Loucy (cell line): ENCODE measurements at regions not wholly inside any gene's neighbourhood (a gene's known extent, or its start where the extent isn't known, plus 50 kb on each side); places are given as distances from the start of the nearest gene placed in this dataset.

Experiments used
- H2AFZ ChIP-seq: fragments of 200-600 bp; sonication (generic); 2 replicates; pipeline ENCODE4 v1.6.0; 2016; ENCODE audit warnings: antibody characterized with exemption, mild to moderate bottlenecking, low read length, moderate library complexity
- H3F3A ChIP-seq: fragments of 200-600 bp; 2 replicates; pipeline ENCODE4 v1.6.0; 2016; ENCODE audit warnings: antibody characterized with exemption, low read depth, mild to moderate bottlenecking
- H3K27me3 ChIP-seq: fragments of 200-600 bp; sonication (generic); 2 replicates; pipeline ENCODE4 v1.6.1; 2014; ENCODE audit warnings: low read length, mild to moderate bottlenecking; ENCODE audit not compliant: insufficient read depth, poor library complexity, severe bottlenecking
- H3K36me3 ChIP-seq: fragments of 200-600 bp; sonication (generic); 2 replicates; pipeline ENCODE4 v1.6.1; 2016; ENCODE audit warnings: low read length; ENCODE audit not compliant: insufficient read depth
- H3K4me1 ChIP-seq: fragments of 200-600 bp; sonication (generic); 2 replicates; pipeline ENCODE4 v1.5.1; 2014; ENCODE audit warnings: low read length, mild to moderate bottlenecking; ENCODE audit not compliant: insufficient read depth, poor library complexity, severe bottlenecking
- H3K4me2 ChIP-seq: fragments of 200-600 bp; sonication (generic); 2 replicates; pipeline ENCODE4 v1.6.0; 2014; ENCODE audit warnings: antibody characterized with exemption, low read length, low read depth, mild to moderate bottlenecking; ENCODE audit not compliant: poor library complexity, severe bottlenecking
- H3K4me3 ChIP-seq: fragments of 200-600 bp; sonication (generic); 2 replicates; pipeline ENCODE4 v1.5.1; 2014; ENCODE audit warnings: low read length, mild to moderate bottlenecking, mixed read lengths; ENCODE audit not compliant: poor library complexity, severe bottlenecking
- H3K79me2 ChIP-seq: fragments of 200-600 bp; sonication (generic); 2 replicates; pipeline ENCODE4 v1.6.1; 2014; ENCODE audit warnings: low read length; ENCODE audit not compliant: insufficient read depth
- H3K9ac ChIP-seq: fragments of 200-600 bp; sonication (generic); 2 replicates; pipeline ENCODE4 v1.6.0; 2014; ENCODE audit warnings: mild to moderate bottlenecking, low read depth, low read length, moderate library complexity; ENCODE audit not compliant: poor library complexity, severe bottlenecking
- H3K9me2 ChIP-seq: fragments of 200-600 bp; sonication (generic); replicated peaks from 2 replicates; pipeline ENCODE4 v1.6.1; 2016; ENCODE audit warnings: low read depth, low read length, mixed read lengths
- H3K9me3 ChIP-seq: fragments of 200-600 bp; sonication (generic); 2 replicates; pipeline ENCODE4 v1.6.1; 2014; ENCODE audit warnings: mild to moderate bottlenecking, antibody characterized with exemption, low read length, low read depth; ENCODE audit not compliant: insufficient read depth
- H4K20me1 ChIP-seq: fragments of 200-600 bp; sonication (generic); 2 replicates; pipeline ENCODE4 v1.6.0; 2014; ENCODE audit warnings: antibody characterized with exemption, low read length, mild to moderate bottlenecking; ENCODE audit not compliant: insufficient read depth, poor library complexity, severe bottlenecking
- EZH2phosphoT487 ChIP-seq: fragments of 200-600 bp; IDR thresholded peaks from 2 replicates; pipeline ENCODE4 v1.6.1; 2018; ENCODE audit warnings: antibody characterized with exemption, mild to moderate bottlenecking, moderate library complexity, borderline replicate concordance
- TF ChIP-seq, protein P1 (sequence below): fragments of 200-600 bp; sonication (generic); conservative IDR thresholded peaks from 2 replicates; pipeline ENCODE4 v1.5.1; 2014; ENCODE audit warnings: mild to moderate bottlenecking, antibody characterized with exemption, low read length

DNA sequence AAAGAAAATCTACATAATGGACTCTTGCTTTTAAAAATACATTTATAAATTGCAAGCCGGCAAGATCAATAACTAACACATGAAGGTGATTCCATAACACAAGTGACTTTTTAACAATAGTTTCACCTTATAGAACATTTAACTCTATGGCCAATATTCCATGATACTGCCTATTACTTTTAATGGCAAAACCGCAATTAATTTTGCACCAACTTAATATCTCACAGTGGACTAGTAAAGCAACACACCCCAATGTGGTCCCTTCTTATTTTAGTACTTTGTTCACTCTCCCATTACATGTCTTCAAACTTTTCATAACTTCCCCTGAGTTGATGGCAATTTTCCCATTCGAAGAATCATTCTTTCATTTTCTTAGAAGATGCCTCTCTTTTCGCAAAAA, 351.6 kb upstream of the F9 start:
- H4K20me1 ChIP-seq: no peaks in the 10 kb centered on the region
- no peaks in the 10 kb centered on the region for H3K27me3 ChIP-seq
- no peaks in the 10 kb centered on the region for H3F3A ChIP-seq
- no peaks in the 10 kb centered on the region for H3K79me2 ChIP-seq
- TF ChIP-seq, protein P1, sequence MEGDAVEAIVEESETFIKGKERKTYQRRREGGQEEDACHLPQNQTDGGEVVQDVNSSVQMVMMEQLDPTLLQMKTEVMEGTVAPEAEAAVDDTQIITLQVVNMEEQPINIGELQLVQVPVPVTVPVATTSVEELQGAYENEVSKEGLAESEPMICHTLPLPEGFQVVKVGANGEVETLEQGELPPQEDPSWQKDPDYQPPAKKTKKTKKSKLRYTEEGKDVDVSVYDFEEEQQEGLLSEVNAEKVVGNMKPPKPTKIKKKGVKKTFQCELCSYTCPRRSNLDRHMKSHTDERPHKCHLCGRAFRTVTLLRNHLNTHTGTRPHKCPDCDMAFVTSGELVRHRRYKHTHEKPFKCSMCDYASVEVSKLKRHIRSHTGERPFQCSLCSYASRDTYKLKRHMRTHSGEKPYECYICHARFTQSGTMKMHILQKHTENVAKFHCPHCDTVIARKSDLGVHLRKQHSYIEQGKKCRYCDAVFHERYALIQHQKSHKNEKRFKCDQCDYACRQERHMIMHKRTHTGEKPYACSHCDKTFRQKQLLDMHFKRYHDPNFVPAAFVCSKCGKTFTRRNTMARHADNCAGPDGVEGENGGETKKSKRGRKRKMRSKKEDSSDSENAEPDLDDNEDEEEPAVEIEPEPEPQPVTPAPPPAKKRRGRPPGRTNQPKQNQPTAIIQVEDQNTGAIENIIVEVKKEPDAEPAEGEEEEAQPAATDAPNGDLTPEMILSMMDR: no peak
- no peak for TF ChIP-seq EZH2phosphoT487
- no peaks in the 10 kb centered on the region for H3K4me1 ChIP-seq
- H3K9me3 ChIP-seq: no peaks in the 10 kb centered on the region
- H3K9me2 ChIP-seq: no peaks in the 10 kb centered on the region
- no peak overlapping the region for H3K4me2 ChIP-seq
- H3K36me3 ChIP-seq: no peaks in the 10 kb centered on the region
- no peak overlapping the region for H3K4me3 ChIP-seq
- no peak overlapping the region for H2AFZ ChIP-seq
- H3K9ac ChIP-seq: no peak overlapping the region

- Histone ChIP-seq H4K20me1 (no peaks in the 10 kb centered on the region), H3K9me3 (no peaks in the 10 kb centered on the region), H3K9ac (no peak overlapping the region), H3K27me3 (no peaks in the 10 kb centered on the region), H3K36me3 (no peaks in the 10 kb centered on the region), H2AFZ (no peak overlapping the region), H3K9me2 (no peaks in the 10 kb centered on the region), H3F3A (no peaks in the 10 kb centered on the region), H3K4me2 (no peak overlapping the region), H3K4me3 (no peak overlapping the region), H3K4me1 (no peaks in the 10 kb centered on the region), H3K79me2 (no peaks in the 10 kb centered on the region)
- TF ChIP-seq, protein P1: no peak
- no peak for TF ChIP-seq EZH2phosphoT487
Observed at GRCh38 chrX:139172731-139173130, 357.8 kb upstream of the F9 start.

DNA sequence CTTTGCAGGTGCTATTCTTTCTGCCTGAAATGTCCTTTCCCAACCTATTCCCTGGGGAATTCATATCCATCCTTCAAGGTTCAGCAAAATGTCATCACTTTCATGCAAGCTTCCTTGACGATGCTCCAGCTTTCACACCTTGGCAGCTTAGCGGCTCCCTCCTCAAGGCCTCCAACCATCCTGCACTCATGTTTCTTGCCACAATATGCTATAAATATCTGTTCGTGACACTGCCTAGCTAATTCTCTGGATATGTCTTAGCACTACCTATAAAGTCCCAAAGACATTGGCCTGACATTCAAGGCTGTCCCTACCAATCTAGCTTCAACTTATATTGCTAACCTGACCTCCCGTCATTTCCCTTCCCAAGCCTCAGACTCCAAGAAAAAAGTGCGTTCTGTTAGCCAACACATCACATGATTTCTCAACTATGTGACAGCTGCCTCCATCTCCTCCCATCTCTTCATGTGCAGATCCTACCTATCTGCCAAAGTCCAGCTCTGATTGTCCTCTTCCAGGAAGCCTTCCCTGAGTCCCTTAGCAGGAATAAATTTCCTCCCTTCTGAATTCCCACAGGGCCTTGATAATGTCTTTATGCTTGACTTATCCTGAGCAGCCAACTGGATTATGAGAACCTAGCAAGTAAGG, 359.9 kb upstream of the F9 start:
- TF ChIP-seq, protein P1: no peak
- no peak for TF ChIP-seq EZH2phosphoT487
- Histone ChIP-seq H2AFZ (no peak overlapping the region), H3K4me3 (no peak overlapping the region), H3K9me2 (no peaks in the 10 kb centered on the region), H3K36me3 (no peaks in the 10 kb centered on the region), H4K20me1 (no peaks in the 10 kb centered on the region), H3K4me2 (no peak overlapping the region), H3K27me3 (no peaks in the 10 kb centered on the region), H3F3A (no peaks in the 10 kb centered on the region), H3K9ac (no peak overlapping the region), H3K9me3 (no peaks in the 10 kb centered on the region), H3K4me1 (no peaks in the 10 kb centered on the region), H3K79me2 (no peaks in the 10 kb centered on the region)
